ENCODE measurements at regions not wholly inside any gene's neighbourhood (a gene's known extent, or its start where the extent isn't known, plus 50 kb on each side); places are given as distances from the start of the nearest gene placed in this dataset.

DNA sequence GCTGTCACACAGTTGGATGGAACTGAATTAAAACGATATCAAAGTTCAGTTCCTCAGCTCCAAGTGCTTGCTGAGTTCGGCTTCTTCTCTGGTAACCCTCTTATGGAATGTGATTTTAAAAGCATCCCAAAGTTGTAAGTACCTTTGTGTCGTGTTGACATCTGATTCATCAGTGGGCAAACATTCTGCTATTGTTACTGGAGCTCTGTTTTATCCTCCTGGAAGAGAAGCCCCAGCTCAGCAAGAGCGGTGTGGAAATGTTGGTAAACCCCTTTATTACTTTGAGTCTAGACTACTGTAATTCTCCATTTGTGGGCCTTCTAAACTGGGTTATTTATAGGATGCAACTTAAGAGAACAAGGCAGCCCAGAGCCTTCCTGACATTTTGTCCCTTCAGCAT is 699.3 kb upstream of the WWC1 start:
- ATAC-seq (replicated peaks) (no peak), DNase-seq (no peak)
- no peak overlapping the region for H3K27ac Mint-ChIP-seq
- H3K4me1 Mint-ChIP-seq (ENCODE audit: low read depth in 2 of 2): no peaks in the 10 kb centered on the region
- peaks cover 0 to 3% of the 10 kb centered on the region in 2 donors for H3K9me3 Mint-ChIP-seq
- H3K27me3 Mint-ChIP-seq: no peaks in the 10 kb centered on the region
- H3K36me3 Mint-ChIP-seq (ENCODE audit: insufficient read depth): no peaks in the 10 kb centered on the region
- no peak overlapping the region for H3K4me3 Mint-ChIP-seq

DNA sequence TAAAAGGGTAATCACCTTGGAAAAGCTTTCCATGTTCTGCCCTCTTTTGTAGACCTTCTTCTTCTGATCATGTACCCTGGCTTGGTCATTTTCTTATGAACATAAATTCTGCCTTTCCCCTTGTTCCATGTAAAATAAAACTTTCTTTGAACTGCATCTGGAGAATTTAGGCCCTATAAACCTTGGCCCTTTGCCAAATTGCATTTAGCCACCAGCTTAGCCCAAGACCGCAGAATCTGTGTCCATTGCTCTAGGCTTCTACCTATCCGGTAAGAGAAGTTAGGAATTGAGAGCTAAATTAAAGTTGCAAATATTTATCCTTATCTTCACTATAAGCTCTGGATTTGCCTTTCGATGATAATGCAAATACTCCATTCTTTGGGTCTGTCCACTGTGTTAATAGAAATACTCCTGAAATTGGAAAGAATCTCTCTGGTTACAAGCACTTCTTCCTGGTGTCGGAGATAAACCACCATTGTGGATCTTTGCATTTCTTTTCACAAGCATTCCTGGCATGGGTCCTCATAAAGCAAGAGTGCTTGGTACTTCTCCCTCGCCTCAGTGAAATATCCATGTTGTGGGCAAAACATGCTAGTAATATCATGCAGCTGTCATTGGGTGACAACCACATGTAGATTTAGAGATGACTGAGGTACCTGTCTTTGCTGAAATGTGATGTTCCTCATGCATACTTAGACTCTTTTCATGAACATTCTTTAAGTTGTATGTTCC is 698.0 kb upstream of the WWC1 start:
- Mint-ChIP-seq H3K4me3 (no peak overlapping the region), H3K36me3 (ENCODE audit: insufficient read depth) (no peaks in the 10 kb centered on the region), H3K27me3 (no peaks in the 10 kb centered on the region), H3K9me3 (peaks cover 0 to 8% of the 10 kb centered on the region in 2 donors), H3K4me1 (ENCODE audit: low read depth in 2 of 2) (no peaks in the 10 kb centered on the region), H3K27ac (no peak overlapping the region)
- DNase-seq (no peak), ATAC-seq (replicated peaks) (no peak)

DNA sequence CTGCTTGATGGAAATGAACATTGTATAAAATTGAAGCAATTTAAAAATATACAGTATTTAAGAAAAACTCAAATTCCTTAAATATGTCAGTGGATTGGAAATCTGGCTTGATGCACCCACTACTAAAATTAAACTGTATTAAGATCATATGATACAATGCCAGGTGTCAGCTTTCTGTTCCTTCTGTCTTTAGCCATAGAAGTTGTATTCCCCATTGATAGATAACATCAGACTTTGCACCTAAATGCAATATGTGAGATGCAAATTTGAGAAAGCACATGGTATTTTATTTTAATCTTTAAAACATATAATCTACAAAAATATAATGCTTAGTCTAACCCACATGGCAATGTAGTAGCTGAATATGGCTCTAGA is 697.4 kb upstream of the WWC1 start:
- H3K4me1 Mint-ChIP-seq (ENCODE audit: low read depth in 2 of 2): no peaks in the 10 kb centered on the region
- no peak overlapping the region for H3K4me3 Mint-ChIP-seq
- ATAC-seq (replicated peaks) (no peak), DNase-seq (no peak)
- H3K36me3 Mint-ChIP-seq (ENCODE audit: insufficient read depth): no peaks in the 10 kb centered on the region
- no peak overlapping the region for H3K27ac Mint-ChIP-seq
- H3K9me3 Mint-ChIP-seq: peaks cover 0 to 13% of the 10 kb centered on the region in 2 donors
- no peaks in the 10 kb centered on the region for H3K27me3 Mint-ChIP-seq

DNA sequence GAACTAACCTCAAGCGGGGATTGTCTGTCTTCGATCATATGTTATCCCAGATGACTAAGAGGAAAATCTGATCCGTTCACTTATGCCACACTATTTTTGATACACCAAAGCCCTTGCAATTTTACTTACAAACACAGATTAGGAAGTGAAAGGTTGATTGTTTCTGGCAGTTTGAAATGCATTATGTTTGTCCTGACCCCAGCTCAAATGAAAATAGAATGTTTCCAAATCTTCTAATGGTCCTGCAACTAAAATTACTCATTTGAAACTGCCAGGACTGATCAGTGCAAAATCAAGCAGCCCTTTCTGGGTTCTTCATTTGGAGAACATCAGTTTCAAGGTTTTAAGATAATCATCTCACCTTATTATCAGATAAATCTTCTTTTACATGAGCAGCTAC is 696.7 kb upstream of the WWC1 start:
- Mint-ChIP-seq H3K36me3 (ENCODE audit: insufficient read depth) (no peaks in the 10 kb centered on the region), H3K27ac (no peak overlapping the region), H3K4me1 (ENCODE audit: low read depth in 2 of 2) (no peaks in the 10 kb centered on the region), H3K27me3 (no peaks in the 10 kb centered on the region), H3K4me3 (no peak overlapping the region), H3K9me3 (peaks cover 0 to 16% of the 10 kb centered on the region in 2 donors)
- ATAC-seq (replicated peaks) (no peak), DNase-seq (no peak)

DNA sequence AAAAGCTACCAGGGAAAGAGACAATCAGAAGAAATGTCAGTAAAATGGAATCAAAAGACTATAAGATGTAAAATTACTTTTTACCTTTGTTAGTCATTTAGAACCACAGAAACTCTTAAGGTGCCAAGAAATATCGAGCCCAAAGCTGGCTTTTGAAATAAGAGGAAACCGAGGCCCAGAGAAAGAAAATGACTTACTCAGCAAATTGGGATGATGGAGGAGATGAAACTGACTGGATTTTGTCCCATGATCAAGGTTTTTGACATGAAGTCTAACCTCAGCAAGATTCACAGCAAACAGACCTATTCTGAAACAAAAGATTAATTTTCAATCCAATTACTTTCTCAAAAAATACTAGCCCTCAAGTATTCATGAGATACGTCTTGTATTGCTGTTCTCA is 696.2 kb upstream of the WWC1 start:
- H3K27me3 Mint-ChIP-seq: no peaks in the 10 kb centered on the region
- no peaks in the 10 kb centered on the region for H3K4me1 Mint-ChIP-seq (ENCODE audit: low read depth in 2 of 2)
- H3K27ac Mint-ChIP-seq: no peak overlapping the region
- peaks cover 0 to 16% of the 10 kb centered on the region in 2 donors for H3K9me3 Mint-ChIP-seq
- no peaks in the 10 kb centered on the region for H3K36me3 Mint-ChIP-seq (ENCODE audit: insufficient read depth)
- H3K4me3 Mint-ChIP-seq: no peak overlapping the region
- DNase-seq (no peak), ATAC-seq (replicated peaks) (no peak)

DNA sequence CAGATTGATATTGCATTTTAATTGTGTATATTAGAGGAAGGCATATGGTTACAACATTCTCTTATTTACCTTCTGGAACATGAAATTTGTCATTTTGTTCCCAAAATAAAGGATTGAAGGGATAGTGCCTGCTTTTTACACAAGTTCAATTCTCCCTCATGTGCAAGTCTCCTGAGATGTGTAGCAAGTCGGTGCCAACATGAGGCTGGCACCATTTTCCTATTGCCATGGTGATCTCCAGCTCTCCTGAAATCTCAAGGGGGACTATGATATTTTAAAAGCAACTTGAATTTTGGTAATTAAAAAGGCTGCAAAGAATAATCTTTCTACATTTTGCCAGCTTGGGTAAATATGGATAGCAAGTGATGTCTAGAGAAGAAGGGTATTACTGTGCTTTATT is 693.3 kb upstream of the WWC1 start:
- H3K4me3 Mint-ChIP-seq: no peak overlapping the region
- H3K27ac Mint-ChIP-seq: no peak overlapping the region
- no peaks in the 10 kb centered on the region for H3K36me3 Mint-ChIP-seq (ENCODE audit: insufficient read depth)
- peaks cover 0 to 16% of the 10 kb centered on the region in 2 donors for H3K9me3 Mint-ChIP-seq
- H3K27me3 Mint-ChIP-seq: no peaks in the 10 kb centered on the region
- ATAC-seq (replicated peaks) (no peak), DNase-seq (no peak)
- H3K4me1 Mint-ChIP-seq (ENCODE audit: low read depth in 2 of 2): no peaks in the 10 kb centered on the region

DNA sequence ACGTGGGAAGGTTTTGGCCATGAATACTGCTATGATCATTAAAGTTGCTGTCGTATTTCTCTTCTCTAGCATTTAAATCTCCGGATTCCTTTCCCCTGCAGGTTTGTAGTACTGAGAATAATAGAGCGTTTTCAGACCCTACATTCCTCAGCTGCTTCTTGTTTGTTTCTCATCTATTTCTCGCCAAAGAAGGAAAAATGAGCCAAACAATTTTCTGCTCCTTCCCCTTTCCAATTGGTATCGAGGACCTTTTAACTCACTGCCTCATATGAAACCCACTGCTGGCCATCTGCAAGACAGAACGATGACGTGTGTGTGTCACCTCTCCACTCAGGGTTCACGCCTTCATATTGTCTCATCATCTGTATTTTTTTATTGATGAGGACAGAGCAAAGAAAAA is 689.4 kb upstream of the WWC1 start:
- Mint-ChIP-seq H3K27me3 (no peaks in the 10 kb centered on the region), H3K4me3 (no peak overlapping the region), H3K9me3 (peaks cover 0 to 16% of the 10 kb centered on the region in 2 donors), H3K36me3 (ENCODE audit: insufficient read depth) (no peaks in the 10 kb centered on the region), H3K4me1 (ENCODE audit: low read depth in 2 of 2) (no peaks in the 10 kb centered on the region), H3K27ac (no peak overlapping the region)
- DNase-seq: no peak
- ATAC-seq (replicated peaks): no peak

DNA sequence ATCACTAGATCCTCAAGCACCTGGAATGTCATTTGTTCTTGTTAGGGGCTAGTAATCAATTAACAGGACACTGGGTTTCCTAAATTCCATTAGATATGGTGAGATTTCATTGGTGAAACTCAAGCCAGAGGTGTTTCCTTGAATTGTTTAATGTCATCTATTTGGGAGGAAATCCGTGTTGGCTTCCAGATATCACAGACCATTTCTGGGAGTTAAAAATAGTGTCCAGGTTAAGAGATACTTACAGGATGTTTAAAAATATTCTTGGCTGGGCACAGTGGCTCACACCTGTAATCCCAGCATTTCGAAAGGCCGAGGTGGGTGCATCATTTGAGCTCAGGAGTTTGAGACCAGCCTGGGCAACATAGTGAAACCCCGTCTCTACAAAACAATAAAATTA is 688.3 kb upstream of the WWC1 start:
- no peak for ATAC-seq (replicated peaks)
- H3K27ac Mint-ChIP-seq: no peak overlapping the region
- no peaks in the 10 kb centered on the region for H3K36me3 Mint-ChIP-seq (ENCODE audit: insufficient read depth)
- no peak overlapping the region for H3K4me3 Mint-ChIP-seq
- H3K9me3 Mint-ChIP-seq: peaks cover 2 to 11% of the 10 kb centered on the region in 2 donors
- no peaks in the 10 kb centered on the region for H3K27me3 Mint-ChIP-seq
- DNase-seq: no peak
- no peaks in the 10 kb centered on the region for H3K4me1 Mint-ChIP-seq (ENCODE audit: low read depth in 2 of 2)

DNA sequence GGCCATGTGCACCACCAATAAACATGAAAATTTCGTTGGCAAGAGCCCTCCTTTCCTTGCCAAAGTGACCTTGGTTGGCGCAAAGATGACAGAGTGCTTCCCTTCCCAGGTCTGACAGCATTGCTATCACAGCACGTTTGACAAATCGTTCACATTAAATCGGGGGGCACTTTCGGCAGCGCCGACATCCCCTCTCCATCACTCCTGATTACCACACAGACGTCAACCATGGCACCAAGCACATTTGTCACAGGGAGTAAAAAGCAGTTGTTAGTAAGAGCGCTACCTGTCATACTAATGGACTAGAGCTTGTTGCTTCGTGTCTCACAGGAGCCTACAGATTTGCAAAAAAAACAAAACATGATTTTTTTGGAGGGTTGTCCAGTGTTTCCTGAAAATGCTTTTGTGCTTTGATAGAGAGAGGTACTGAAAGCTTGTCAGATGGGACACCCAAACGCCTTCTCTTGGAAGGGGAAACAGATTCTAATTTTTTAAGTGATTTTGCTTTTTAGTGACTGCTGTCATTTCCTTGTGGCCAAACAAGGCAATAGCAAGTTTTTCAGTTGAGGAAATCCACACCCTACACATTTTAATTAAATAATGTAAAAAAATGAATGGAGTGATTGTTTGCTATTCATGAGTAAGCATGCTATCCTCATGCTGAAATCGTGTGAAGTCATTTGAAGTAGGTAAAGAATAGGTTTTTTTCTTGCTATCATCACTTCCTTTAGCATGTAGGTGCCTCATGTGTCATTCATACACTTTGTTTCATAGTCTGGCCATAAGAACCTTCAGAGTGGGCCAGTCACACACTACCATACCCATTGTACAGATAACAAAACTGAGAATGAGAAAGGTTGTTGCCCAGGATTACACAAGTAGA is 682.8 kb upstream of the WWC1 start:
- DNase-seq (no peak), ATAC-seq (replicated peaks) (no peak)
- Mint-ChIP-seq H3K9me3 (peaks cover 0 to 6% of the 10 kb centered on the region in 2 donors), H3K4me3 (no peak overlapping the region), H3K27ac (no peak overlapping the region), H3K36me3 (ENCODE audit: insufficient read depth) (no peaks in the 10 kb centered on the region), H3K4me1 (ENCODE audit: low read depth in 2 of 2) (no peaks in the 10 kb centered on the region), H3K27me3 (no peaks in the 10 kb centered on the region)

DNA sequence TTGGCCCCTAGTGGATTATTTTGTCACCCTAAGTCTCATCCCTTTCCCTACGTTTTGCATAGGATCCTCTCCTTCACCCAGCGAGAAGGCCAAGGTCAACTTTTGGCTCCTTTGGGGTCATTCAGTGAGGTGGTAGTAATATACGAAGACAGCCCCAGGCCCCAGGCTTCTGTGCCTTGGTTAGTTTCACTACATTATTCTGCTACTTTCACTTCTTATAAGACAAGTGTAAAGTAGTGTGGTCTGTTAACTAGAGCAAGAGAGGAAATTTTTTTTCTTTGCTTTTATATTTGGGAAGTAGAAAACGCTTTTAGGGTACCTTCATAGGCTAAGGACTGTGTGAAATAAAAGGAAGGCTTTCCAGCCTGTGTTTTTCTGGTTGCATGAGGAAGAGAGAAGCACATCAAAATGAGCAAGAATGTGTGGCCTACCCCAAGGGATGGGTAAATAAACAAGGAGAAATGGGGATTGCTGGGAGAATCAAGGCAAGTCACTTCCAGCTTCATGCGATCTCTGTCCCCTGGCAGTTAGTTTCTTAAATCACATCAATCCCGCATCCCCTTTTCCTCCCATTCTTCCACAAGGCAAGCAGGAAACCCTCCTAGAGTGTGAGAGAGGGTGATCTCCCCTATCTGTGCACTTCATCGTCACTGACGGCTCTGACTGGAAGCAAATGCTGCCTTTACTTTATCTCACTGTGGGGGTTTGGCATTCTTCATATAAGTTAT is 677.0 kb upstream of the WWC1 start:
- Mint-ChIP-seq H3K4me1 (ENCODE audit: low read depth in 2 of 2) (no peaks in the 10 kb centered on the region), H3K27ac (no peak overlapping the region), H3K9me3 (peaks cover 0 to 7% of the 10 kb centered on the region in 2 donors), H3K36me3 (ENCODE audit: insufficient read depth) (no peaks in the 10 kb centered on the region), H3K4me3 (no peak overlapping the region), H3K27me3 (no peaks in the 10 kb centered on the region)
- no peak for ATAC-seq (replicated peaks)
- DNase-seq: no peak

DNA sequence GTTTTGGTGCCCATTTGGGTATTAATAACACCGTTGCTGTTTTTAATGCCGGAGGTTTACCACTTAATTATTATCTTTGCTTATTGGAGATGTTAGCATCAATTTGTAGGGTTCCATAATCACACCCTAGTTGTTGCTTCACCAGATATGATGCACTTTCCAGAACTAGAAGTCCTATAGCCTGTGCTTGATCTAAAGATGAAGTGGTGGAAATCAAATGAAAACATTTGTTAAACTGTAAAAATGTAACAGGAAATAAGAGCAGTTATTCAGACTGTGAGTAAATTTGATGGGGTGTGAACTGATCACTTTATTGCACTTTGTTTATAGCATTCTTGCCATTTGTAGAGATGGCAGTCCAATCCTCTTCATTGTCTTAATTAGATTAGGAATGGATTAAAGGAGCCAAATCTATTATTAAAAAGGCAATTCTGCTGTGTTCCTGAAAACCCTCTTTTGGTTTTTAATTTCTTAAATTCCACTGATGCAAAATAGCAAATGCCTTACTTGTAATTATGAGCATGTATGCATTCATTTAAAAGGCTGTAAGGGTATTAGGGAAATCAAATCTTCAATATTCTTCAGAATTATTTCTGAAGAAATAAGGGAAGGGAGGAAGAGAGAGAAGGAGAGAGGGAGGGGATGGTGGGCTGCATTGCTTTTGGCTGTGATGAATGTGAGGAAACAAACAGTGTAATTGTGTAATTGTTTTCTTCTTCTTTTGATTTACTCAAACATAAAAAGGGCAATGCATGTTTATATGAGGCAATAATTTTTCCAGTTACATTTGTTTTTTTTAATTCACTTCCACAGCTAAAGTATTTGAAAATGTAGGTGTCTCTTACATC is 675.2 kb upstream of the WWC1 start:
- Mint-ChIP-seq H3K4me3 (no peak overlapping the region), H3K4me1 (ENCODE audit: low read depth in 2 of 2) (no peaks in the 10 kb centered on the region), H3K27ac (no peak overlapping the region), H3K27me3 (no peaks in the 10 kb centered on the region), H3K9me3 (peaks cover 0 to 6% of the 10 kb centered on the region in 2 donors), H3K36me3 (ENCODE audit: insufficient read depth) (no peaks in the 10 kb centered on the region)
- no peak for DNase-seq
- no peak for ATAC-seq (replicated peaks)

DNA sequence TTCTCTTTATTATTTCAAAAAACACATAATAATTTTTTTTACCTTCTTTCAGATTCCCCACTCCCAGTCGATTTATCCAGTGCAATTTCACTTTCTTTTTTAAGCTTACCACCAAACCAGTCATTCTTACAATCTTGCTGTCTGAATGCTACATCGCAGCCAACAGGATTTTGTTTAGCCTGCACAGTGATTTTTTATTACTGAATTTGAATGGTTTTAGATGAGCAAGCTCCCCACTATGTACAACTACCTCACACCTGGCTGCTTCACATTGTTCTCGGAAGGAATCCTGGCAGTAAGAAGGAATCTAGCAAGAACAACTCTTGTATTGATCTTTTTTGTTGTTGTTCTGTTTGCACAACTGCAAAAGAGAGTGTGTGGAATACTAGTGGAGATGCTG is 668.1 kb upstream of the WWC1 start:
- ATAC-seq (replicated peaks): no peak
- Mint-ChIP-seq H3K4me1 (ENCODE audit: low read depth in 2 of 2) (no peaks in the 10 kb centered on the region), H3K4me3 (no peak overlapping the region), H3K9me3 (peaks cover 6 to 13% of the 10 kb centered on the region in 2 donors), H3K27me3 (no peaks in the 10 kb centered on the region), H3K27ac (no peak overlapping the region), H3K36me3 (ENCODE audit: insufficient read depth) (no peaks in the 10 kb centered on the region)
- DNase-seq: no peak

DNA sequence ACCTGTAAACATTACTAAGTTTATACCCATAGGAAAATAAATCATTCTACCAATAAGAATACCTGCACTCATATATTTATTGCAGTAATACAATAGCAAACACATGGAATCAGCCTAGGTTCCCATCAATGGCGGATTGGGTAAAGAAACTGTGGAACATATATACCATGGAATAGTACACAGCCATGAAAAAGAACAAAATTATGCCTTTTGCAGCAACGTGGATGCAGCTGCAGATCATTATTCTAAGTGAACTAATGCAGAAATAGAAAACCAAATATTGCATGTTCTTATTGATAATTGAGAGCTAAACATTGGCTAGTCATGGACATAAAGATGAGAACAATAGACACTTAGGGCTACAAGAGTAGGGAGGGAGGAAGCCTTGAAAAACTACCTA is 667.4 kb upstream of the WWC1 start:
- DNase-seq (no peak), ATAC-seq (replicated peaks) (no peak)
- H3K9me3 Mint-ChIP-seq: peaks cover 7 to 16% of the 10 kb centered on the region in 2 donors
- no peaks in the 10 kb centered on the region for H3K27me3 Mint-ChIP-seq
- no peak overlapping the region for H3K4me3 Mint-ChIP-seq
- H3K27ac Mint-ChIP-seq: no peak overlapping the region
- H3K4me1 Mint-ChIP-seq (ENCODE audit: low read depth in 2 of 2): no peaks in the 10 kb centered on the region
- H3K36me3 Mint-ChIP-seq (ENCODE audit: insufficient read depth): peaks cover 4% of the 10 kb centered on the region

Data from effector memory CD8-positive, alpha-beta T cell (primary cell).